ENCODE measurements at regions not wholly inside any gene's neighbourhood (a gene's known extent, or its start where the extent isn't known, plus 50 kb on each side); places are given as distances from the start of the nearest gene placed in this dataset.

GRCh38 chr1:72670902-72671301 lies 388.6 kb upstream of the NEGR1 start:
- POLR2A ChIA-PET = no interaction called here

GRCh38 chr1:72662918-72663317 lies 380.6 kb upstream of the NEGR1 start:
- FAIRE-seq (peak; percentile 12), DNase-seq (ENCODE audit: low read depth, low spot score) (peak; percentile 36)
- no peaks in the 10 kb centered on the region for H3K9me3 ChIP-seq (replicated peaks; ENCODE audit: control insufficient read depth, insufficient read depth, low read length)
- no peaks in the 10 kb centered on the region for H3K9me1 ChIP-seq (replicated peaks; ENCODE audit: control insufficient read depth, extremely low read depth, insufficient read depth, low read length)
- dilution Hi-C loops (cut with MboI; ENCODE audit: extremely low pct_ligation_motif_present, low sequenced_read_pairs) = no loop called here
- intact Hi-C loops (cut with micrococcal nuclease) = no loop called here
- H3K4me1 ChIP-seq (ENCODE audit: control insufficient read depth, extremely low read depth, insufficient read depth, low read length) = peaks cover 4% of the 10 kb centered on the region
- H3K9ac ChIP-seq (replicated peaks; ENCODE audit: extremely low read depth, insufficient read depth, low read length) = no peak overlapping the region
- H3K4me3 ChIP-seq (replicated peaks in 1 of 3; ENCODE audit: insufficient read depth in 1 of 3, low read depth in 1 of 3, low read length in 3 of 3) = no peak overlapping the region
- no TSS peak for BruUV-seq (replicated peaks)
- no peaks in the 10 kb centered on the region for H3K27me3 ChIP-seq (ENCODE audit: control insufficient read depth in 2 of 2, insufficient read depth in 2 of 2, low read length in 2 of 2)
- CTCF ChIA-PET = interaction anchor here (1.1 kb wide), 1 partner anchor 106 kb away, joined by 3 read pairs; no protein-coding TSS in a partner anchor
- POLR2A ChIA-PET = no interaction called here
- no peak overlapping the region for H3K4me2 ChIP-seq (ENCODE audit: insufficient read depth, low read length)
- peak overlapping the region; percentile 16 for H2AFZ ChIP-seq (ENCODE audit: low read depth, low read length)
- H4K20me1 ChIP-seq (replicated peaks; ENCODE audit: control insufficient read depth, extremely low read depth, insufficient read depth, low read length) = no peaks in the 10 kb centered on the region
- H3K79me2 ChIP-seq (ENCODE audit: control insufficient read depth, insufficient read depth, low read length) = no peaks in the 10 kb centered on the region
- TF ChIP-seq EZH2 (IDR thresholded peaks at IDR 0.05; ENCODE audit: borderline replicate concordance, low read depth, low read length, severe bottlenecking) = no peak
- peak; percentile 26 for TF ChIP-seq FOS (IDR thresholded peaks at IDR 0.05; ENCODE audit: borderline replicate concordance, insufficient read depth, low read length)
- no peak overlapping the region for H3K27ac ChIP-seq (ENCODE audit: insufficient read depth, low read depth, low read length)
- no peaks in the 10 kb centered on the region for H3K36me3 ChIP-seq (ENCODE audit: control insufficient read depth in 2 of 2, extremely low read depth in 1 of 2, insufficient read depth in 2 of 2, low read length in 2 of 2)

More at GRCh38 chr1:72670902-72671301, 388.6 kb upstream of the NEGR1 start:
- Histone ChIP-seq H3K9ac (replicated peaks; ENCODE audit: extremely low read depth, insufficient read depth, low read length) (no peak overlapping the region), H3K27me3 (ENCODE audit: control insufficient read depth in 2 of 2, insufficient read depth in 2 of 2, low read length in 2 of 2) (no peaks in the 10 kb centered on the region), H3K9me3 (replicated peaks; ENCODE audit: control insufficient read depth, insufficient read depth, low read length) (no peaks in the 10 kb centered on the region), H2AFZ (ENCODE audit: low read depth, low read length) (no peak overlapping the region), H3K36me3 (ENCODE audit: control insufficient read depth in 2 of 2, extremely low read depth in 1 of 2, insufficient read depth in 2 of 2, low read length in 2 of 2) (no peaks in the 10 kb centered on the region), H3K4me2 (ENCODE audit: insufficient read depth, low read length) (no peak overlapping the region), H3K4me1 (ENCODE audit: control insufficient read depth, extremely low read depth, insufficient read depth, low read length) (no peaks in the 10 kb centered on the region), H3K4me3 (replicated peaks in 1 of 3; ENCODE audit: insufficient read depth in 1 of 3, low read depth in 1 of 3, low read length in 3 of 3) (no peak overlapping the region), H3K27ac (ENCODE audit: insufficient read depth, low read depth, low read length) (no peak overlapping the region), H3K79me2 (ENCODE audit: control insufficient read depth, insufficient read depth, low read length) (no peaks in the 10 kb centered on the region), H3K9me1 (replicated peaks; ENCODE audit: control insufficient read depth, extremely low read depth, insufficient read depth, low read length) (no peaks in the 10 kb centered on the region), H4K20me1 (replicated peaks; ENCODE audit: control insufficient read depth, extremely low read depth, insufficient read depth, low read length) (no peaks in the 10 kb centered on the region)
- intact Hi-C loops (cut with micrococcal nuclease) = no loop called here
- FAIRE-seq = no peak
- CTCF ChIA-PET = no interaction called here
- BruUV-seq (replicated peaks) = no TSS peak
- no peak for DNase-seq (ENCODE audit: low read depth, low spot score)
- dilution Hi-C loops (cut with MboI; ENCODE audit: extremely low pct_ligation_motif_present, low sequenced_read_pairs) = no loop called here
- TF ChIP-seq EZH2 (IDR thresholded peaks at IDR 0.05; ENCODE audit: borderline replicate concordance, low read depth, low read length, severe bottlenecking) = no peak
- TF ChIP-seq FOS (IDR thresholded peaks at IDR 0.05; ENCODE audit: borderline replicate concordance, insufficient read depth, low read length) = no peak
- no peak for TF ChIP-seq POLR2AphosphoS5 (IDR thresholded peaks at IDR 0.05; ENCODE audit: insufficient read depth, low read depth, low read length)

Data from endothelial cell of umbilical vein (primary cell).